ENCODE measurements at regions not wholly inside any gene's neighbourhood (a gene's known extent, or its start where the extent isn't known, plus 50 kb on each side); places are given as distances from the start of the nearest gene placed in this dataset.

DNA sequence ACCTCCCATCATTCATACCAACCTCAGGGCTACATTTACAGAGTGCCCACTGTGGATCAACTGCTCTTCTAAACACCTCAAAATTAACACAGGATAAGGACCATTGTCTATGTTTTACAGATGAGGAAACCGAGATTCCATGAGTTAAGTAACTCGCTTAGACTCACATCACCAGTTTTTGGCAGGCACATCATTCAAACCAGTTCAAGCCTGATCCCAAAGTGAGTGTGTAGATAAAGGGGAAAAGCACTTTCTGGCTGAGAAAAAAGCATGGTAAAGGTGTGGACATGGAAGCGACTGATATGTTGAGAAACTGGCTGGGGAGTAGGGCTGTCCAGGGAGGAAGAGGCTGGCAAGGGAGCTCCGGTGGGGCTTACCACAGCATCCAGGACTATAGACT, 193.7 kb upstream of the RORA start:
- ATAC-seq = no peak
- ChIA-PET POLR2A (no interaction called here), CTCF (interaction anchor here (1.6 kb wide), 1 partner anchor 412 kb away, joined by 3 read pairs; no protein-coding TSS in a partner anchor)
- no peak overlapping the region for H3K4me3 Mint-ChIP-seq
- TF ChIP-seq, protein P1, sequence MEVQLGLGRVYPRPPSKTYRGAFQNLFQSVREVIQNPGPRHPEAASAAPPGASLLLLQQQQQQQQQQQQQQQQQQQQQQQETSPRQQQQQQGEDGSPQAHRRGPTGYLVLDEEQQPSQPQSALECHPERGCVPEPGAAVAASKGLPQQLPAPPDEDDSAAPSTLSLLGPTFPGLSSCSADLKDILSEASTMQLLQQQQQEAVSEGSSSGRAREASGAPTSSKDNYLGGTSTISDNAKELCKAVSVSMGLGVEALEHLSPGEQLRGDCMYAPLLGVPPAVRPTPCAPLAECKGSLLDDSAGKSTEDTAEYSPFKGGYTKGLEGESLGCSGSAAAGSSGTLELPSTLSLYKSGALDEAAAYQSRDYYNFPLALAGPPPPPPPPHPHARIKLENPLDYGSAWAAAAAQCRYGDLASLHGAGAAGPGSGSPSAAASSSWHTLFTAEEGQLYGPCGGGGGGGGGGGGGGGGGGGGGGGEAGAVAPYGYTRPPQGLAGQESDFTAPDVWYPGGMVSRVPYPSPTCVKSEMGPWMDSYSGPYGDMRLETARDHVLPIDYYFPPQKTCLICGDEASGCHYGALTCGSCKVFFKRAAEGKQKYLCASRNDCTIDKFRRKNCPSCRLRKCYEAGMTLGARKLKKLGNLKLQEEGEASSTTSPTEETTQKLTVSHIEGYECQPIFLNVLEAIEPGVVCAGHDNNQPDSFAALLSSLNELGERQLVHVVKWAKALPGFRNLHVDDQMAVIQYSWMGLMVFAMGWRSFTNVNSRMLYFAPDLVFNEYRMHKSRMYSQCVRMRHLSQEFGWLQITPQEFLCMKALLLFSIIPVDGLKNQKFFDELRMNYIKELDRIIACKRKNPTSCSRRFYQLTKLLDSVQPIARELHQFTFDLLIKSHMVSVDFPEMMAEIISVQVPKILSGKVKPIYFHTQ (CRISPR knock-in tag; IDR thresholded peaks at IDR 0.05) = no peak
- TF ChIP-seq ZNF232 (CRISPR knock-in tag; IDR thresholded peaks at IDR 0.05) (no peak), GTF2I (CRISPR knock-in tag; conservative IDR thresholded peaks at IDR 0.05) (no peak), TEAD1 (CRISPR knock-in tag; IDR thresholded peaks at IDR 0.05) (no peak), ZNF263 (CRISPR knock-in tag; IDR thresholded peaks at IDR 0.05; ENCODE audit: low read depth) (no peak), MYBL2 (CRISPR knock-in tag; IDR thresholded peaks at IDR 0.05) (no peak)
- TF ChIP-seq, protein P2, sequence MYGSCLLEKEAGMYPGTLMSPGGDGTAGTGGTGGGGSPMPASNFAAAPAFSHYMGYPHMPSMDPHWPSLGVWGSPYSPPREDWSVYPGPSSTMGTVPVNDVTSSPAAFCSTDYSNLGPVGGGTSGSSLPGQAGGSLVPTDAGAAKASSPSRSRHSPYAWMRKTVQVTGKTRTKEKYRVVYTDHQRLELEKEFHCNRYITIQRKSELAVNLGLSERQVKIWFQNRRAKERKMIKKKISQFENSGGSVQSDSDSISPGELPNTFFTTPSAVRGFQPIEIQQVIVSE (CRISPR knock-in tag; IDR thresholded peaks at IDR 0.05; ENCODE audit: borderline replicate concordance) = no peak
- TF ChIP-seq, protein P3, sequence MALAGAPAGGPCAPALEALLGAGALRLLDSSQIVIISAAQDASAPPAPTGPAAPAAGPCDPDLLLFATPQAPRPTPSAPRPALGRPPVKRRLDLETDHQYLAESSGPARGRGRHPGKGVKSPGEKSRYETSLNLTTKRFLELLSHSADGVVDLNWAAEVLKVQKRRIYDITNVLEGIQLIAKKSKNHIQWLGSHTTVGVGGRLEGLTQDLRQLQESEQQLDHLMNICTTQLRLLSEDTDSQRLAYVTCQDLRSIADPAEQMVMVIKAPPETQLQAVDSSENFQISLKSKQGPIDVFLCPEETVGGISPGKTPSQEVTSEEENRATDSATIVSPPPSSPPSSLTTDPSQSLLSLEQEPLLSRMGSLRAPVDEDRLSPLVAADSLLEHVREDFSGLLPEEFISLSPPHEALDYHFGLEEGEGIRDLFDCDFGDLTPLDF (CRISPR knock-in tag; IDR thresholded peaks at IDR 0.05) = no peak
- TF ChIP-seq, protein P4, sequence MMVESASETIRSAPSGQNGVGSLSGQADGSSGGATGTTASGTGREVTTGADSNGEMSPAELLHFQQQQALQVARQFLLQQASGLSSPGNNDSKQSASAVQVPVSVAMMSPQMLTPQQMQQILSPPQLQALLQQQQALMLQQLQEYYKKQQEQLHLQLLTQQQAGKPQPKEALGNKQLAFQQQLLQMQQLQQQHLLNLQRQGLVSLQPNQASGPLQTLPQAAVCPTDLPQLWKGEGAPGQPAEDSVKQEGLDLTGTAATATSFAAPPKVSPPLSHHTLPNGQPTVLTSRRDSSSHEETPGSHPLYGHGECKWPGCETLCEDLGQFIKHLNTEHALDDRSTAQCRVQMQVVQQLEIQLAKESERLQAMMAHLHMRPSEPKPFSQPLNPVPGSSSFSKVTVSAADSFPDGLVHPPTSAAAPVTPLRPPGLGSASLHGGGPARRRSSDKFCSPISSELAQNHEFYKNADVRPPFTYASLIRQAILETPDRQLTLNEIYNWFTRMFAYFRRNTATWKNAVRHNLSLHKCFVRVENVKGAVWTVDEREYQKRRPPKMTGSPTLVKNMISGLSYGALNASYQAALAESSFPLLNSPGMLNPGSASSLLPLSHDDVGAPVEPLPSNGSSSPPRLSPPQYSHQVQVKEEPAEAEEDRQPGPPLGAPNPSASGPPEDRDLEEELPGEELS (CRISPR knock-in tag; IDR thresholded peaks at IDR 0.05) = no peak
- TF ChIP-seq, protein P5, sequence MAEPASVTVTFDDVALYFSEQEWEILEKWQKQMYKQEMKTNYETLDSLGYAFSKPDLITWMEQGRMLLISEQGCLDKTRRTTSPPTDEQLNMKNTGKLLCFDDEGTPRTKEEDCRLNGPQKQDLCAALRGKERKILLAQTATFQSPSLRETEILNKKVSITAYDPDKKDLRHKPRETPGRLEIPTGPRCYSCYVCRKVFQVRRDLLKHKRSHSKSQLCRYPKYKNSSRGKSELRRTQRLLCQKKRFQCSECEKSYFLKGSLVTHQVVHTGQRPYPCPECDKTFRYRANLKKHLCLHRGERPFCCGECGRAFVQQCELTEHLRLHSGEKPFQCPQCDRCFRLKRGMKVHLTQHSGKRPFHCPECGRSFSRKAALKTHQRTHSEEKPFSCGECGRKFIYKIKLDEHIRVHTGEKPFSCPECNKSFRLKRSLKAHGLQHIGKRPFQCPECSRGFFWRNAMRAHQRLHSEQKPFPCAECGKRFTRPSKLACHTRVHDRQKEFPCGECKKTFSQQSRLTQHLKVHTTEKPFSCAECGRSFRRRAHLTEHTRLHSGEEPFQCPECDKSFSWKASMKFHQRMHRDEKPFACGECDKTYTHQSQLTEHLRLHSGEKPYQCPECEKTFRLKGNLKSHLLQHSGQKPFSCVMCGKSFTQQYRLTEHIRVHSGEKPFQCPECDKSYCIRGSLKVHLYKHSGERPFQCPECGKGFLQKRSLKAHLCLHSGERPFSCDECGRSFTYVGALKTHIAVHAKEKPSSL (CRISPR knock-in tag; conservative IDR thresholded peaks at IDR 0.05) = no peak
- TF ChIP-seq, protein P6, sequence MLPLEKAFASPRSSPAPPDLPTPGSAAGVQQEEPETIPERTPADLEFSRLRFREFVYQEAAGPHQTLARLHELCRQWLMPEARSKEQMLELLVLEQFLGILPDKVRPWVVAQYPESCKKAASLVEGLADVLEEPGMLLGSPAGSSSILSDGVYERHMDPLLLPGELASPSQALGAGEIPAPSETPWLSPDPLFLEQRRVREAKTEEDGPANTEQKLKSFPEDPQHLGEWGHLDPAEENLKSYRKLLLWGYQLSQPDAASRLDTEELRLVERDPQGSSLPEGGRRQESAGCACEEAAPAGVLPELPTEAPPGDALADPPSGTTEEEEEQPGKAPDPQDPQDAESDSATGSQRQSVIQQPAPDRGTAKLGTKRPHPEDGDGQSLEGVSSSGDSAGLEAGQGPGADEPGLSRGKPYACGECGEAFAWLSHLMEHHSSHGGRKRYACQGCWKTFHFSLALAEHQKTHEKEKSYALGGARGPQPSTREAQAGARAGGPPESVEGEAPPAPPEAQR (CRISPR knock-in tag; IDR thresholded peaks at IDR 0.05) = no peak
- TF ChIP-seq, protein P7, sequence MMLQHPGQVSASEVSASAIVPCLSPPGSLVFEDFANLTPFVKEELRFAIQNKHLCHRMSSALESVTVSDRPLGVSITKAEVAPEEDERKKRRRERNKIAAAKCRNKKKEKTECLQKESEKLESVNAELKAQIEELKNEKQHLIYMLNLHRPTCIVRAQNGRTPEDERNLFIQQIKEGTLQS (CRISPR knock-in tag; conservative IDR thresholded peaks at IDR 0.05) = no peak
- H3K27me3 Mint-ChIP-seq (ENCODE audit: low read depth) = no peaks in the 10 kb centered on the region
- no peaks in the 10 kb centered on the region for H3K36me3 Mint-ChIP-seq
- no peak for DNase-seq (ENCODE audit: low spot score)
- H3K27ac Mint-ChIP-seq = no peak overlapping the region
- H3K9me3 Mint-ChIP-seq = peaks cover 2% of the 10 kb centered on the region; the same call in 1 of the 2 replicates
- peaks cover 31% of the 10 kb centered on the region for H3K4me1 Mint-ChIP-seq

DNA sequence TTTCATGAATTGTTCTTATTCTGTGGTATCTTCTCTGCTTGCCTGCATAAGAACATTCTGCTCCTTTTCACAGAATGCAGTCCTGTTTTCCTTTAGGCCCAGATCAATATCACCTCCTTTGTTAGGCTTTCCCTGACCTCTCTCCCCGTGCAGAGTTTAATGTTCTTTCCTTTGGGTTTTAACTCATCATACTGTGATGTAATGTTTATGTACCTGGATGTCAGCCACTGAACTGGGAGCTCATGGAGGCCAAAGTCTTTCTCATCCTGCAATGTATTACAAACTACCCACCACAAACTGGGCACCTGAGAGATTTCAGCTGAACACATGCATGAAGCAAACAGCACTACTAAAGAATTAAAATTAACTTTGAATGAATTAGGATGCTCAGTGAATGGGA, 192.8 kb upstream of the RORA start:
- no peak overlapping the region for H3K27ac Mint-ChIP-seq
- ChIA-PET CTCF (interaction anchor here (1.6 kb wide), 1 partner anchor 412 kb away, joined by 3 read pairs; no protein-coding TSS in a partner anchor), POLR2A (no interaction called here)
- no peak overlapping the region for H3K4me3 Mint-ChIP-seq
- no peak for DNase-seq (ENCODE audit: low spot score)
- H3K36me3 Mint-ChIP-seq = no peaks in the 10 kb centered on the region
- TF ChIP-seq SMAD4 (CRISPR knock-in tag; IDR thresholded peaks at IDR 0.05) = no peak
- TF ChIP-seq, protein P8, sequence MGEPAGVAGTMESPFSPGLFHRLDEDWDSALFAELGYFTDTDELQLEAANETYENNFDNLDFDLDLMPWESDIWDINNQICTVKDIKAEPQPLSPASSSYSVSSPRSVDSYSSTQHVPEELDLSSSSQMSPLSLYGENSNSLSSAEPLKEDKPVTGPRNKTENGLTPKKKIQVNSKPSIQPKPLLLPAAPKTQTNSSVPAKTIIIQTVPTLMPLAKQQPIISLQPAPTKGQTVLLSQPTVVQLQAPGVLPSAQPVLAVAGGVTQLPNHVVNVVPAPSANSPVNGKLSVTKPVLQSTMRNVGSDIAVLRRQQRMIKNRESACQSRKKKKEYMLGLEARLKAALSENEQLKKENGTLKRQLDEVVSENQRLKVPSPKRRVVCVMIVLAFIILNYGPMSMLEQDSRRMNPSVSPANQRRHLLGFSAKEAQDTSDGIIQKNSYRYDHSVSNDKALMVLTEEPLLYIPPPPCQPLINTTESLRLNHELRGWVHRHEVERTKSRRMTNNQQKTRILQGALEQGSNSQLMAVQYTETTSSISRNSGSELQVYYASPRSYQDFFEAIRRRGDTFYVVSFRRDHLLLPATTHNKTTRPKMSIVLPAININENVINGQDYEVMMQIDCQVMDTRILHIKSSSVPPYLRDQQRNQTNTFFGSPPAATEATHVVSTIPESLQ (CRISPR knock-in tag; IDR thresholded peaks at IDR 0.05) = no peak
- TF ChIP-seq ZNF263 (CRISPR knock-in tag; IDR thresholded peaks at IDR 0.05; ENCODE audit: low read depth) = no peak
- no peak for TF ChIP-seq TEAD4 (CRISPR knock-in tag; IDR thresholded peaks at IDR 0.05)
- TF ChIP-seq, protein P9, sequence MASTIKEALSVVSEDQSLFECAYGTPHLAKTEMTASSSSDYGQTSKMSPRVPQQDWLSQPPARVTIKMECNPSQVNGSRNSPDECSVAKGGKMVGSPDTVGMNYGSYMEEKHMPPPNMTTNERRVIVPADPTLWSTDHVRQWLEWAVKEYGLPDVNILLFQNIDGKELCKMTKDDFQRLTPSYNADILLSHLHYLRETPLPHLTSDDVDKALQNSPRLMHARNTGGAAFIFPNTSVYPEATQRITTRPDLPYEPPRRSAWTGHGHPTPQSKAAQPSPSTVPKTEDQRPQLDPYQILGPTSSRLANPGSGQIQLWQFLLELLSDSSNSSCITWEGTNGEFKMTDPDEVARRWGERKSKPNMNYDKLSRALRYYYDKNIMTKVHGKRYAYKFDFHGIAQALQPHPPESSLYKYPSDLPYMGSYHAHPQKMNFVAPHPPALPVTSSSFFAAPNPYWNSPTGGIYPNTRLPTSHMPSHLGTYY (CRISPR knock-in tag; IDR thresholded peaks at IDR 0.05) = no peak
- TF ChIP-seq ZNF138 (CRISPR knock-in tag; conservative IDR thresholded peaks at IDR 0.05) = no peak
- no peak for TF ChIP-seq NR3C1 (CRISPR knock-in tag; conservative IDR thresholded peaks at IDR 0.05; ENCODE audit: low read depth)
- no peak for TF ChIP-seq GTF2I (CRISPR knock-in tag; conservative IDR thresholded peaks at IDR 0.05)
- no peak for ATAC-seq
- H3K27me3 Mint-ChIP-seq (ENCODE audit: low read depth) = no peaks in the 10 kb centered on the region
- no peaks in the 10 kb centered on the region for H3K9me3 Mint-ChIP-seq
- peaks cover 30% of the 10 kb centered on the region for H3K4me1 Mint-ChIP-seq

Data from WTC11 (cell line).